ENCODE measurements at regions not wholly inside any gene's neighbourhood (a gene's known extent, or its start where the extent isn't known, plus 50 kb on each side); places are given as distances from the start of the nearest gene placed in this dataset.

DNA sequence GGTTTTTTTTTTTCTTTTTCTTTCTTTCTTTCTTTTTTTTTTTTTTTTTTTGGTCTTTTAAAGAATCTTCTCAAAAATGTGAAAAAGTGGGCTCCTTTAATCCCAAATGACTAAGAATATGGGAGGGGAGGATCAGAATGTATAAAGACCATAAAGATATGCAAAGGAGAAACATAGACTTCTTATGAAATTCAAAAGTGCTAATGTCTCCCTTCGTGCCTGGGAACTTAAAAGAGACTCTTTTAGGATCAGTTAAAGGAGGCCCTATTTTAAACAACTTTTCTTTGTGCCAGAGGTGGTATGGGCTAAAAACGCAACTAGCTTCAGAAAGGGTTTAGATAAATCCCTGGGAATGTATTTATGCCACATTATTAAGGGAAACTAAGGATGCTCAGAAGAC, 54.2 kb upstream of the KAZN start:
- TF ChIP-seq EZH2phosphoT487 (IDR thresholded peaks at IDR 0.05; ENCODE audit: borderline replicate concordance, low read length) (no peak), EZH2 (IDR thresholded peaks at IDR 0.05; ENCODE audit: low read length, unreplicated experiment) (no peak)
- TF ChIP-seq, protein P1, sequence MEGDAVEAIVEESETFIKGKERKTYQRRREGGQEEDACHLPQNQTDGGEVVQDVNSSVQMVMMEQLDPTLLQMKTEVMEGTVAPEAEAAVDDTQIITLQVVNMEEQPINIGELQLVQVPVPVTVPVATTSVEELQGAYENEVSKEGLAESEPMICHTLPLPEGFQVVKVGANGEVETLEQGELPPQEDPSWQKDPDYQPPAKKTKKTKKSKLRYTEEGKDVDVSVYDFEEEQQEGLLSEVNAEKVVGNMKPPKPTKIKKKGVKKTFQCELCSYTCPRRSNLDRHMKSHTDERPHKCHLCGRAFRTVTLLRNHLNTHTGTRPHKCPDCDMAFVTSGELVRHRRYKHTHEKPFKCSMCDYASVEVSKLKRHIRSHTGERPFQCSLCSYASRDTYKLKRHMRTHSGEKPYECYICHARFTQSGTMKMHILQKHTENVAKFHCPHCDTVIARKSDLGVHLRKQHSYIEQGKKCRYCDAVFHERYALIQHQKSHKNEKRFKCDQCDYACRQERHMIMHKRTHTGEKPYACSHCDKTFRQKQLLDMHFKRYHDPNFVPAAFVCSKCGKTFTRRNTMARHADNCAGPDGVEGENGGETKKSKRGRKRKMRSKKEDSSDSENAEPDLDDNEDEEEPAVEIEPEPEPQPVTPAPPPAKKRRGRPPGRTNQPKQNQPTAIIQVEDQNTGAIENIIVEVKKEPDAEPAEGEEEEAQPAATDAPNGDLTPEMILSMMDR (conservative IDR thresholded peaks at IDR 0.05; ENCODE audit: low read depth, low read length) = no peak

DNA sequence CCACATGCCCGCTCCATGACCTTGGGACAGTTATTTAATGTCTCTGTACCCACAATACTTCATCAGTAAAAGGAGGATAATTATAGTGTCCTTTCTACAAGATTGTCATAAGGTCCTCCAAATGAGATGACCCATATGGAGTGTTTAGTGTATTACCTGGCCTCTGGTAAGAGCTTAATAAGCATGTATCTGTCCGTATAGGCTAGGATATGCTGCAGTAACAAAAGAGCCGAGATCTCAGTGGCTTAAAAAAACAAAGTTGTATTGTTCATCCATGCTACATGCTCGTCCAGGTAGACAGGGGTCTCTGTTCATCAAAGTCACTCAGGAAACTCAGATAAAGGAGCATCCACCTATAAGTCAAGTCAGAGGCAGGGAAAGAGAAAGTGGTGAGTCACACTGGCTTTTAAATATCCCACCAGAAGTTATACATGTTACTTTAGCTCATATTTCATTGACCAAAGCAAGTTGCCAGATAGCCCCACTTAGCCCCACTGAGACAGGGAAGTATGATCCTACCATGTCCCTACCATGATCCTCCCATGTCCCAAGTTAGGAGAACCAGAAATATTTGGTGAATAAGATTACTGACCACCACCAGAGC, 53.0 kb upstream of the KAZN start:
- peaks cover 21% of the 10 kb centered on the region for H3K4me1 ChIP-seq (ENCODE audit: insufficient read depth, low read length)
- H3K4me2 ChIP-seq (ENCODE audit: low read length) = no peak overlapping the region
- ATAC-seq = no peak
- H3K79me2 ChIP-seq (ENCODE audit: low read length) = no peaks in the 10 kb centered on the region
- no peaks in the 10 kb centered on the region for H3F3A ChIP-seq (ENCODE audit: low read length, unreplicated experiment)
- H3K9me3 ChIP-seq (ENCODE audit: low read length) = no peaks in the 10 kb centered on the region
- TF ChIP-seq EZH2 (IDR thresholded peaks at IDR 0.05; ENCODE audit: low read length, unreplicated experiment) = no peak
- TF ChIP-seq, protein P1 (conservative IDR thresholded peaks at IDR 0.05; ENCODE audit: low read depth, low read length) = no peak
- no TSS peak for BruUV-seq (replicated peaks)
- ChIA-PET POLR2A (ENCODE audit: unreplicated experiment) (no interaction called here), CTCF (no interaction called here)
- intact Hi-C loops (cut with micrococcal nuclease) = no loop called here
- H3K27ac ChIP-seq (ENCODE audit: low read length) = no peak overlapping the region
- no peak overlapping the region for H3K9ac ChIP-seq (ENCODE audit: low read length)
- H3K4me3 ChIP-seq (ENCODE audit: low read length) = no peak overlapping the region
- no peaks in the 10 kb centered on the region for H3K36me3 ChIP-seq (ENCODE audit: low read depth, low read length)
- DNase-seq = no peak
- no peaks in the 10 kb centered on the region for H3K27me3 ChIP-seq (ENCODE audit: low read length)
- no peak overlapping the region for H2AFZ ChIP-seq (ENCODE audit: low read length)
- no peaks in the 10 kb centered on the region for H4K20me1 ChIP-seq (ENCODE audit: low read length)
- no peaks in the 10 kb centered on the region for H3K9me2 ChIP-seq (replicated peaks; ENCODE audit: low read length)

More for the DNA sequence above, 54.2 kb upstream of the KAZN start:
- intact Hi-C loops (cut with micrococcal nuclease) = no loop called here
- H3K27me3 ChIP-seq (ENCODE audit: low read length) = no peaks in the 10 kb centered on the region
- H3K79me2 ChIP-seq (ENCODE audit: low read length) = no peaks in the 10 kb centered on the region
- H3F3A ChIP-seq (ENCODE audit: low read length, unreplicated experiment) = no peaks in the 10 kb centered on the region
- no peaks in the 10 kb centered on the region for H3K9me3 ChIP-seq (ENCODE audit: low read length)
- H3K9ac ChIP-seq (ENCODE audit: low read length) = no peak overlapping the region
- ATAC-seq (no peak), DNase-seq (no peak)
- no peaks in the 10 kb centered on the region for H3K36me3 ChIP-seq (ENCODE audit: low read depth, low read length)
- no peaks in the 10 kb centered on the region for H3K9me2 ChIP-seq (replicated peaks; ENCODE audit: low read length)
- no peaks in the 10 kb centered on the region for H4K20me1 ChIP-seq (ENCODE audit: low read length)
- no peak overlapping the region for H3K4me3 ChIP-seq (ENCODE audit: low read length)
- peaks cover 16% of the 10 kb centered on the region for H3K4me1 ChIP-seq (ENCODE audit: insufficient read depth, low read length)
- H3K4me2 ChIP-seq (ENCODE audit: low read length) = no peak overlapping the region
- POLR2A ChIA-PET (ENCODE audit: unreplicated experiment) = no interaction called here
- no peak overlapping the region for H2AFZ ChIP-seq (ENCODE audit: low read length)
- no TSS peak for BruUV-seq (replicated peaks)
- CTCF ChIA-PET = no interaction called here
- no peak overlapping the region for H3K27ac ChIP-seq (ENCODE audit: low read length)

DNA sequence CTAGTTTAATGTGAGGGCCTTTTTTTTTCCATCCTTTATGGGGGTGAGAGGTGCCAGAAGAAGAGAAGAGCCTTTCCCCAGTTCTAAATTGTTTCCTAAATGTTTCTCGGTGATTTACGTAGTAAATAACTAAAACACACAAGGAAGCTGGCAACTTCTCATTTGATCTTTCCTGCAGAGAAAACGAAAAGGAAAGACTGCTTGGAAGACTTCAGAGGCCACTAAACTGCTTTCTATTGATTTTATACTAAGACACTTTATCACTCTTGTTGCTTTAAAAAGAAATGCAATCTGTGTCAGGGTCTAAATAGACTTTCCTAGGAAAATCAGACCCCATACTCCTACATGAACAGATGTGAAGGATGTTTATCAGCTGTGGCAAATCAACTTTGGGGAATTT, 52.1 kb upstream of the KAZN start:
- ChIA-PET POLR2A (ENCODE audit: unreplicated experiment) (interaction anchor here (0.5 kb wide), 1 partner anchor 22 kb away, joined by 4 read pairs; no protein-coding TSS in a partner anchor), CTCF (no interaction called here)
- no TSS peak for BruUV-seq (replicated peaks)
- Histone ChIP-seq H3K4me3 (ENCODE audit: low read length) (no peak overlapping the region), H3K27ac (ENCODE audit: low read length) (no peak overlapping the region), H3K36me3 (ENCODE audit: low read depth, low read length) (no peaks in the 10 kb centered on the region), H3K4me1 (ENCODE audit: insufficient read depth, low read length) (peaks cover 21% of the 10 kb centered on the region), H3K9me3 (ENCODE audit: low read length) (no peaks in the 10 kb centered on the region), H3K9ac (ENCODE audit: low read length) (no peak overlapping the region), H2AFZ (ENCODE audit: low read length) (no peak overlapping the region), H3K79me2 (ENCODE audit: low read length) (no peaks in the 10 kb centered on the region), H3F3A (ENCODE audit: low read length, unreplicated experiment) (no peaks in the 10 kb centered on the region), H3K4me2 (ENCODE audit: low read length) (no peak overlapping the region), H3K27me3 (ENCODE audit: low read length) (no peaks in the 10 kb centered on the region), H4K20me1 (ENCODE audit: low read length) (no peaks in the 10 kb centered on the region), H3K9me2 (replicated peaks; ENCODE audit: low read length) (no peaks in the 10 kb centered on the region)
- intact Hi-C loops (cut with micrococcal nuclease) = no loop called here
- ATAC-seq (no peak), DNase-seq (no peak)
- TF ChIP-seq EZH2phosphoT487 (IDR thresholded peaks at IDR 0.05; ENCODE audit: borderline replicate concordance, low read length) = no peak
- TF ChIP-seq, protein P1 (conservative IDR thresholded peaks at IDR 0.05; ENCODE audit: low read depth, low read length) = no peak
- TF ChIP-seq EZH2 (IDR thresholded peaks at IDR 0.05; ENCODE audit: low read length, unreplicated experiment) = no peak
